HG03378 (cell line): ENCODE measurements at regions not wholly inside any gene's neighbourhood (a gene's known extent, or its start where the extent isn't known, plus 50 kb on each side); places are given as distances from the start of the nearest gene placed in this dataset.

Experiments used
- ATAC-seq: cut with Tn5 transposase; IDR thresholded peaks from one replicate; pipeline ENCODE4 v1.9.1; 2021; ENCODE audit warnings: mild to moderate bottlenecking, moderate library complexity; ENCODE audit not compliant: unreplicated experiment

GRCh38 chr5:68379275-68380036 lies 163.9 kb downstream of the PIK3R1 start:
- ATAC-seq: no peak

DNA sequence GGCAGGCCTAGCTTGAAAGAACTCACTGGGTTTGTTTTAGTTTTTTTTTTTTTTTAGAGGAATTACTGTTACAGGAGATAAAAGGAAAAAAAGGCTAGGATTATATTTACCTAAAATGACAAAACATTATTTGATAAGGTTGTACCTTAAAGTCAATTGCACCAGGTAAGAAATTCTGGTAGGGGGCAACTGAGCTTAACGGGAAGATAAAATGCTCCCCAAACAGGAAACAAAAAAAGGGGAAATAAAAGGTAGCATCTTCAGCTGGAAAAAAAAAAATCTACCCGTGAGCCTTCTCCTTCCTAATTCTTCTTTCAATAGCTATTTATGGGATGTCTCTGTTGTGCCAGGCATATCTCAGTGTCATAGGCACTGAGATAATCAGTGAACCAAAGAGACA lies 164.5 kb downstream of the PIK3R1 start:
- no peak for ATAC-seq

GRCh38 chr5:68381060-68381459 lies 165.5 kb downstream of the PIK3R1 start:
- no peak for ATAC-seq

GRCh38 chr5:68381909-68382308 lies 166.4 kb downstream of the PIK3R1 start:
- ATAC-seq: no peak

GRCh38 chr5:68382640-68383039 lies 167.1 kb downstream of the PIK3R1 start:
- ATAC-seq: no peak

DNA sequence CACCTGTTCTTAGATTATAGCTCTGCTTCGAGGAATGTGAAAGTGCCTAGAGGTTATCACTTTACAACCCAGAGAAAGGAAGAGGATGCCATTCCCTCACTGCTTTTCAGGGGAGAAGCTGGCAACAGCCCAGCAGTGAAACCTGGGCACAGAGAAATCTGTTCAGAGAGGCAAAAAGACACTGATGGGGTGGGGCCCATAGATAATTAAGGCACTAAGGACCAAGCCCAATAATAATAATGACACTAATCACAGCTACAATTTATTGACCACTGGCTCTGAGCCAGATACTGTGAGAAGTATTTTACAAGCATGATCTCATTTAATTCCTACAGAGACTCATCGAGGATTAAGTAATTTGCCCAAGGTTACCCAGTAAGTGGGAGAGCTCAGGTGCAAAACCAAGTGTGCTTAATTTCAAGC lies 168.3 kb downstream of the PIK3R1 start:
- ATAC-seq: no peak

GRCh38 chr5:68384936-68385594 lies 169.5 kb downstream of the PIK3R1 start:
- no peak for ATAC-seq

GRCh38 chr5:68385936-68386335 lies 170.4 kb downstream of the PIK3R1 start:
- ATAC-seq: no peak

DNA sequence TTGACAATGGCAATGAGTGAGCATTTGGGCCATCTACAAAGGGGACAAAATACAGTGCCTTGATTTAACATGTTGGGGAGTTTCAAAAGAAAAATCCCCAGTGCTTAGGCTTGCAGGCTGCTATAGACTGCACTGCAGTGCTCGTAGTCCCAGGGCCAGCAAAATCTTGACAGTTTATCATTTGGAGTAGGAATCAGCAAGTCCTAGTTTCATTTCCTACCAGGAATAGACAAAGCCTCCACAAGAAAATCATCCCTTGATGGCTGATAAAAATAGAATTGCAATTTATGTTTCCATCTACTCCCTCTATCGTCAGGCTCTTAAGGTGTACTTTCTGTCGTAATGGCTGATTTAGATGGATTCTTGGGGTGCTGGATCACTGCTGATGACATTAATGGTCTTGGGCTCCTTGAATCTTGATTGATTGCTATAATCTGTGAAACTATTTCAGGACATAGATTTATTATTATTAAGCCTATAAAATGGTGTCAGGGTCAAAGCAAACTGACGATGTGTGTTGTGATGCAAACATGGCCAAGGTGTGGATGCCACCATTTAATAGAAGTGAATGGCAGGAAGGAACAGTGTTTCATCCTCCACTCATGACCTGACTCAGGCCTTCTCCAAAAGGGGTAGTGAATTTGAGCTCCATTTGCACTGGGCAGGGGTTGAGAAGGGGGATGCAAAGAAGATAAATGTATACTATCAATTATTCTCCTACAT lies 171.7 kb downstream of the PIK3R1 start:
- ATAC-seq: no peak

DNA sequence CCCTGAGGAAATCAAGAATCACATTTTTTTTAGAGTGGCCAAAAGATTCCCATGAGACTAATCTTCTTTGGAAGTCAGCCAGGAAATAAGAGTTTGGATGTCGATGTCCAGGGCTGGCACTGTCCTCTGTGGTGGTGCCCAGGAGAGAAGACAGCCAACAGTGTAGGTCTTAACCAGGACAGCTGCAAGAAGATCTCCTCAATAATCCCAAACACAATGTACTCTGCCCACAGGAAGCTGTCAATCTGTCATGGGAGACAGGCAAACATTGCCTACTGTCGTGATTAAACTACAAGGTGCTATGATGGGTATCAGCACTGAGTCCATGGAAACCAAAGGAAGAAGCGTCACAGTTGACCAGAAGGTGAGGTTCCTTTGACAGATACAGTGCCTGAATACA lies 174.1 kb downstream of the PIK3R1 start:
- ATAC-seq: no peak

- no peak for ATAC-seq
Measured at GRCh38 chr5:68392617-68393016, 177.1 kb downstream of the PIK3R1 start.

- ATAC-seq: no peak
Measured at GRCh38 chr5:68395302-68395701, 179.7 kb downstream of the PIK3R1 start.

DNA sequence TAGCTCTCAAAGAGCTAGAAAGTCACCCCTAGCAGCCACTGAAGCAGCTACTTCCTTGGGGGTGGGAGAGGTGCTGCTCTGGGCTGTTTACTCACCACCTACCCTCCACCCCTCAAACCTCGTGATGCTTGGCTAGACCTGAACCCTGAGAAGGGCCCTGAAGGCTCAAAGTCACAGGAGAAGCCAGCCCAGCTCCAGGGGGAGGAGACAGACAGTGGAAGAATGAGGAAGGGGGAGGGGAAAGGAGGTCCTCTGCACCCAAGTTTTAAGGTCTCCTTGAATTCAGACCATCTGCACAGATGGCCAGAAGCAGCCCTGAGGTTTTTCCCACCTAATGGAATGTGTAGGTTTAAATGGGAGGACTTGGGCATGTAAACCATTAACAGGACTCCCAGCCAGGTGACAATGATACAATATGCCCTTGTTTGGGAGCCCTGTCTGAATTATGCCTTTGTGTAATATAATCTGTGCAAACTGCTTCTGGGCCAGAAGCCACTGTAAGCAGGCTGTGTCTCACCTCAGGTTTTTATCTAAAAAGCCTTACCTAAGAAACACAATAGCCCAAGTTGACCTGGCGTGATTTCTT lies 180.5 kb downstream of the PIK3R1 start:
- no peak for ATAC-seq

GRCh38 chr5:68396722-68397121 lies 181.2 kb downstream of the PIK3R1 start:
- no peak for ATAC-seq

GRCh38 chr5:68398146-68398812 lies 182.7 kb downstream of the PIK3R1 start:
- no peak for ATAC-seq

GRCh38 chr5:68403301-68403700 lies 187.7 kb downstream of the PIK3R1 start:
- no peak for ATAC-seq

GRCh38 chr5:68404246-68404645 lies 188.7 kb downstream of the PIK3R1 start:
- ATAC-seq: no peak

GRCh38 chr5:68405026-68405684 lies 189.6 kb downstream of the PIK3R1 start:
- ATAC-seq: no peak

DNA sequence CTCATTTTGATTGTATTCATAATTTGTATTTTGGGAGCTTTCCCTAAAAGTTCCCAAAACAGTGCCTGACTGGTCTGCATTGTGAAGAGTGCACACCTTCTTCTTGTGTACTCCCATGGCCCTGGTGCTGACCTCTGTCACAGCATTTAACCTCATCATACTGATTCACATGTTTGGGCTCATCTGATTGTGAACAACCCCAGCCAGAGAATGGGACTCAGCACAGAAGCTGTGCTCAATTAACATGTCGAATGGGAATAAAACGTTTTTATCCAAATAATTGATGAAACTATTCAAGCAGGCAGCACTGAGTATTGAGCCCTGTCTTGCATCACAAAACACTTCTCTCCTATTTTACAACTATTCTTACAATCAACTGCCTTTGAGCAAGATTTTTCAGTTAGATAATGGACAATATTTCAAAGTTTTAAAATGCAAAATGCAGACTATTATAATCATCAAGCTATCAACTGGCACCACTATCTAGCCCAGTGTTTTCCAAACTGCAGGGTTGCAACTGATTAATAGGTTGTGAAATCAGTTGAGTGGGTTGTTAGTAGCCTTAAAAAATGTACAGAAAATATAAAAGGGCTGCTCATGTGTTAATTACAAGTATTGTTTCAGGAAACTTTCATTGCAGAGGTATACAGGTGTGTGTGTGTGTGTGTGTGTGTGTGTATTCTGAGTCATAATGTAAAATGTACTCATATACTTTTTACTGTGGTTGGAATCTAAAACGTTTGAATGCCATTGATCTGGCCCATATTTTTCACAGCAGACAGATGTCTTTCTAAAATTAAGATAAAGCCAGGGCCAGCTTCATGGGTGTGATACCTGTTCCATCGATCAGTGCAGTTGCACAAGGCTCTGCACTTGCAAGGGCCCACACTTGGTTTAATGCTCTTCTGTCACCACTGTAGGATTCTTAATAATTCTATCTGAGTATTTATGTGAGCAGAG lies 190.5 kb downstream of the PIK3R1 start:
- peak; percentile 19 for ATAC-seq
